ENCODE measurements at regions not wholly inside any gene's neighbourhood (a gene's known extent, or its start where the extent isn't known, plus 50 kb on each side); places are given as distances from the start of the nearest gene placed in this dataset.
"Not testable (repeated sequence)": the region's sequence is repeated elsewhere in the genome, so short reads cannot be mapped to it uniquely, and the experiment has no call there.

GRCh38 chr15:93771196-93772030, 459.9 kb upstream of the MCTP2 start:
- in situ Hi-C loops (cut with MboI; ENCODE audit: low sequenced_read_pairs), result no loop called here

GRCh38 chr15:93770788-93771187, 460.6 kb upstream of the MCTP2 start:
- in situ Hi-C loops (cut with MboI; ENCODE audit: low sequenced_read_pairs), result no loop called here

- in situ Hi-C loops (cut with MboI; ENCODE audit: low sequenced_read_pairs), result no loop called here
These were observed 469.3 kb upstream of the MCTP2 start for GRCh38 chr15:93762036-93762435.

GRCh38 chr15:93759629-93760028, 471.7 kb upstream of the MCTP2 start:
- in situ Hi-C loops (cut with MboI; ENCODE audit: low sequenced_read_pairs), result no loop called here

- in situ Hi-C loops (cut with MboI; ENCODE audit: low sequenced_read_pairs), result no loop called here
These were observed 472.5 kb upstream of the MCTP2 start for GRCh38 chr15:93758824-93759223.

GRCh38 chr15:93748710-93749109, 482.7 kb upstream of the MCTP2 start:
- in situ Hi-C loops (cut with MboI; ENCODE audit: low sequenced_read_pairs), result no loop called here

GRCh38 chr15:93734976-93735375, 496.4 kb upstream of the MCTP2 start:
- in situ Hi-C loops (cut with MboI; ENCODE audit: low sequenced_read_pairs), result not testable (repeated sequence)

GRCh38 chr15:93730724-93731123, 500.6 kb upstream of the MCTP2 start:
- in situ Hi-C loops (cut with MboI; ENCODE audit: low sequenced_read_pairs), result no loop called here

- in situ Hi-C loops (cut with MboI; ENCODE audit: low sequenced_read_pairs), result no loop called here
These were observed 509.2 kb upstream of the MCTP2 start for GRCh38 chr15:93722165-93722564.

- in situ Hi-C loops (cut with MboI; ENCODE audit: low sequenced_read_pairs), result no loop called here
These were observed 510.8 kb upstream of the MCTP2 start for GRCh38 chr15:93720607-93721006.

GRCh38 chr15:93719921-93720351, 511.4 kb upstream of the MCTP2 start:
- in situ Hi-C loops (cut with MboI; ENCODE audit: low sequenced_read_pairs), result no loop called here

GRCh38 chr15:93716615-93717231, 514.6 kb upstream of the MCTP2 start:
- in situ Hi-C loops (cut with MboI; ENCODE audit: low sequenced_read_pairs), result no loop called here

- in situ Hi-C loops (cut with MboI; ENCODE audit: low sequenced_read_pairs), result no loop called here
These were observed 521.7 kb upstream of the MCTP2 start for GRCh38 chr15:93709708-93710107.

GRCh38 chr15:93708724-93709445, 522.5 kb upstream of the MCTP2 start:
- in situ Hi-C loops (cut with MboI; ENCODE audit: low sequenced_read_pairs), result no loop called here

GRCh38 chr15:93707751-93708150, 523.6 kb upstream of the MCTP2 start:
- in situ Hi-C loops (cut with MboI; ENCODE audit: low sequenced_read_pairs), result no loop called here

- in situ Hi-C loops (cut with MboI; ENCODE audit: low sequenced_read_pairs), result no loop called here
These were observed 524.7 kb upstream of the MCTP2 start for GRCh38 chr15:93706495-93707292.

- in situ Hi-C loops (cut with MboI; ENCODE audit: low sequenced_read_pairs), result no loop called here
These were observed 525.5 kb upstream of the MCTP2 start for GRCh38 chr15:93705753-93706455.

GRCh38 chr15:93703092-93703739, 528.1 kb upstream of the MCTP2 start:
- in situ Hi-C loops (cut with MboI; ENCODE audit: low sequenced_read_pairs), result no loop called here

GRCh38 chr15:93700051-93700450, 531.3 kb upstream of the MCTP2 start:
- in situ Hi-C loops (cut with MboI; ENCODE audit: low sequenced_read_pairs), result no loop called here

- in situ Hi-C loops (cut with MboI; ENCODE audit: low sequenced_read_pairs), result no loop called here
These were observed 537.3 kb upstream of the MCTP2 start for GRCh38 chr15:93694033-93694432.
